Heart right ventricle (tissue), 16 donors: ENCODE measurements at regions not wholly inside any gene's neighbourhood (a gene's known extent, or its start where the extent isn't known, plus 50 kb on each side); places are given as distances from the start of the nearest gene placed in this dataset.
A peak's percentile ranks its signal among the peaks of the same experiment; 100 is the strongest.

Experiments used
- ATAC-seq, 8 donors: fragments of 200-7000 bp; cut with Tn5 transposase; one replicate each; pipeline ENCODE4 v1.9.1; 2020; ENCODE audit warnings: mild to moderate bottlenecking in 8 of 8, moderate library complexity in 8 of 8, moderate number of reproducible peaks in 1 of 8
- DNase-seq, 2 donors: peaks; one replicate each; pipeline ENCODE4 v3.0.0-alpha.2; 2020
- H3K27ac ChIP-seq, 10 donors: fragments of 200-600 bp; sonication (generic) in 2 of 10; one replicate each; pipeline versions ENCODE4 v1.5.0 to v1.8.0; 2020 to 2022; ENCODE audit warnings: mild to moderate bottlenecking in 3 of 10
- H3K27me3 ChIP-seq, 7 donors: fragments of 200-600 bp; one replicate each; pipeline ENCODE4 v1.8.0; 2021 to 2022; ENCODE audit warnings: mild to moderate bottlenecking in 2 of 7
- H3K36me3 ChIP-seq, 9 donors: fragments of 200-600 bp; sonication (generic) in 1 of 9; one replicate each; pipeline versions ENCODE4 v1.5.0 to v1.8.0; 2020 to 2022; ENCODE audit warnings: mild to moderate bottlenecking in 2 of 9
- H3K4me1 ChIP-seq, 9 donors: fragments of 200-600 bp; sonication (generic) in 1 of 9; one replicate each; pipeline versions ENCODE4 v1.5.0 to v1.8.0; 2020 to 2022; ENCODE audit warnings: mild to moderate bottlenecking in 4 of 9
- H3K4me3 ChIP-seq, 10 donors: fragments of 200-600 bp; sonication (generic) in 2 of 10; one replicate each; pipeline versions ENCODE4 v1.5.0 to v1.8.0; 2020 to 2022; ENCODE audit warnings: mild to moderate bottlenecking in 7 of 10, moderate library complexity in 2 of 10
- H3K9me3 ChIP-seq, 11 donors: fragments of 200-600 bp in 10 of 11; sonication (generic) in 2 of 11; one replicate each; pipeline versions ENCODE4 v1.5.0 to v1.8.0; 2013 to 2022; ENCODE audit warnings: mild to moderate bottlenecking in 2 of 11, control low read depth in 1 of 11, moderate library complexity in 1 of 11
- CTCF ChIP-seq, 9 donors: fragments of 200-600 bp; sonication (generic) in 2 of 9; IDR thresholded peaks; one replicate each; pipeline versions ENCODE4 v1.5.0 to v1.8.0; 2021 to 2022; ENCODE audit warnings: antibody characterized with exemption in 9 of 9, mild to moderate bottlenecking in 5 of 9, moderate library complexity in 1 of 9
- WGBS, 2 donors: extraction: QIAGEN DNeasy Blood & Tissue Kit; methylation state at CpG; one replicate each; pipeline ENCODE4 v1.1.7; 2013; ENCODE audit warnings: inconsistent platforms in 1 of 2; 5-methylcytosine and 5-hydroxymethylcytosine counted together
- intact Hi-C, 10 donors: fragments of 100-400 bp; cut with DNase I; formaldehyde crosslinking; loops; one replicate each; pipeline versions ENCODE4 v1.11.1 to v1.14.2; 2022
- donor health status: Arrhythmogenic right ventricular cardiomyopathy.
- donor health status: ischemic (EF 13 %, LVEDD 7.1; RV severe dilation, severe dysfunction).
- donor health status: healthy with polysubstance abuse.
- donor health status: DM: no; HTN: yes; CAD: no.
- donor health status: DM: no; HTN: no; CAD: no.
- donor health status: ischemic (EF 25% LVEDD 6.9; RV normal size, moderate dysfunction).
- donor health status: ischemic (EF 25% LVEDD 5.7; RV mildly dilated, moderate dysfunction).
- donor health status: healthy.
- donor health status: DM: yes; HTN: yes; CAD: no.
- donor health status: Ischemic cardiomyopathy.
- donor health status: ischemic (EF 35%, LVEDD 5.7; RV mildly dilated, moderate dysfunction).
- donor health status: nonischemic (EF 11% LVEDD 7.7; RV severe dilation, severe dysfunction).
- donor health status: DM: yes; HTN: yes; CAD: no.
- donor health status: PGD.
- donor health status: ischemic (EF 29% LVEDD 5.4; RV normal size, mild dysfunction).
- donor health status: nonischemic (EF 23%, LVEDD 6.1; RV moderate dilation, normal function).

DNA sequence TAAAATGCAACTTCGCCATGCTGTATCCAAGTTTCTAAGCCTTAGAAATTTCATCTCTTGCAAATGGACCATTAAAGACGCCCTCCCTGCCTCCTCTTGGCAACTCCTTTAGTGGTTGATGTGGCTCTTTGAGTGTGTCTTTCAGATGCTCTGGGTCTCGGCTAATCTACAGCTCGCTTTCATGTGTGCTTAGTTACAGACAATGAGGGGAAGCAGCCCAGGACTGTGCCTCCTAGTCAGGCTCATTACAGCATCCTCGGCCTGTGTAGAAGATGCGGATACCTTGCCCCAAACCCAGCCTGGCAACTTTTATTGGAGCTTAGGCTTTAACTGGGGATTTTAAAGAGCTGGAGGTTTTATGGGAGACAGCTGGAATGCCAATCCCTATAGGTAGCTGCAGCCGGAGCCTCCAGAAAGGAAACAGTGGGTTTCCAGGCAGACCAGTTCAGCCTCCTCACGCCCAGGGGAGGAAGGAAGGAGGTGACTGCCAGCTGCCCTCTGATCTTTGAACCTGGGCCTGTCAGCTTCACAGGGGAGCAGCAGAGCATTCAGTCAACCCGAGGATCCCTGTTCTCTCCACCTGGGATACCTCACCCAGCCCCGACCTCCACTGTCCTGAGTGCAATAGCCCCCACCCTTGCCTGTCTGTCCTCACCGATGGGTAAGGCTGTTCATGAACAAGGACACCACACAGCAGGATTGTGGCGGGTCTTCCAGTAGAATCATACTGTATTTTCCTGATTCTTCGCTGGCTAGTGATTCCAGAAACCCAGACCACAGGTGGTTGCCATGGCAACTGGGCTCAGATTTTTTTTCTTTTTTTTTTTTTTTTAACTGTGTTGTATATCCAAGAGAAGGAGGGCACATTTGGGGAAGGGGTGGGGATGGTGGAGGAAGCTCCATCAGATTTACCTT lies 638.5 kb downstream of the MED13L start:
- WGBS, 2 donors = 57% methylated on average over 13 of the region's 13 CpGs
- Histone ChIP-seq H3K4me1 (peaks cover 0 to 17% (median 5%) of the 10 kb centered on the region in 9 donors), H3K36me3 (no peaks in the 10 kb centered on the region), H3K9me3 (no peaks in the 10 kb centered on the region), H3K27me3 (peaks cover 0 to 10% (median 0%) of the 10 kb centered on the region in 7 donors), H3K4me3 (no peak overlapping the region), H3K27ac (peak overlapping the region in 1 of 10 donors; percentile 15)
- ATAC-seq (peak in 4 of 8 donors; percentile 26 to 38 (median 33)), DNase-seq (no peak)
- intact Hi-C loops = loop anchor here in 6 of 10 donors (5.0 to 10.0 kb wide), 5 partner anchors 106 to 974 kb away; no protein-coding TSS in a partner anchor
- TF ChIP-seq CTCF (IDR thresholded peaks at IDR 0.05) = no peak

DNA sequence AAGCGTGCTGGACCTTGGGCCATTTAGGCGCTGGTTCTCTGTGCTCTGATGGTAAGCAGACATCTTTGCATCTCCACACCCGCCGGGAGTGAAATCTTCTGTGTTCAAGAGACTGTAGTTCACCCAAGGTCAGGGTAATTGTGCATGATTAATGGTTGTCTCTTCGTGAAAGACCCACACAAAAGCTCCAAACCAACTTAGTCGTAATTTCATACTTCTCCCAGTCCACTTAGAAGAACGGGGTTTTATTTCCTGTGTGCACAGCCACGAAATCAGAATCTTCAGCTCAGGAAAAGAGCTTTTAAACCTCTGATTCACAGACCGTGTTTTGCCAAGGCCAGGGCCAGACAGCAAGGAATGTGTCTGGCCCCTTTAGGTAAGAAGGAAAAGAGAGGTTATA lies 640.9 kb downstream of the MED13L start:
- intact Hi-C loops = loop anchor here in 6 of 10 donors (5.0 to 10.0 kb wide), 5 partner anchors 108 to 972 kb away; no protein-coding TSS in a partner anchor
- no peak for TF ChIP-seq CTCF (IDR thresholded peaks at IDR 0.05)
- Histone ChIP-seq H3K27ac (no peak overlapping the region), H3K4me1 (peaks cover 0 to 22% (median 5%) of the 10 kb centered on the region in 9 donors), H3K4me3 (no peak overlapping the region), H3K9me3 (no peaks in the 10 kb centered on the region), H3K36me3 (no peaks in the 10 kb centered on the region), H3K27me3 (peaks cover 0 to 7% (median 0%) of the 10 kb centered on the region in 7 donors)
- DNase-seq (no peak), ATAC-seq (no peak)
- 64 to 71% methylated on average over 9 of the region's 9 CpGs for WGBS, 2 donors

- ATAC-seq (no peak), DNase-seq (no peak)
- intact Hi-C loops = loop anchor here in 9 of 10 donors (5.0 to 10.0 kb wide), 8 partner anchors 112 to 970 kb away; no protein-coding TSS in a partner anchor
- TF ChIP-seq CTCF (IDR thresholded peaks at IDR 0.05) = peak in 7 of 9 donors; percentile 20 to 58 (median 41)
- Histone ChIP-seq H3K4me3 (no peak overlapping the region), H3K27me3 (no peaks in the 10 kb centered on the region), H3K9me3 (peaks cover 0 to 15% (median 0%) of the 10 kb centered on the region in 11 donors), H3K36me3 (no peaks in the 10 kb centered on the region), H3K4me1 (peaks cover 0 to 9% (median 0%) of the 10 kb centered on the region in 9 donors), H3K27ac (no peak overlapping the region)
Measured at GRCh38 chr12:115632308-115632707, 645.2 kb downstream of the MED13L start.

GRCh38 chr12:115630136-115630535 lies 647.4 kb downstream of the MED13L start:
- H3K4me3 ChIP-seq = no peak overlapping the region
- no peak for ATAC-seq

More at GRCh38 chr12:115630136-115630535, 647.4 kb downstream of the MED13L start:
- intact Hi-C loops = loop anchor here in 9 of 10 donors (5.0 to 10.0 kb wide), 8 partner anchors 115 to 968 kb away; no protein-coding TSS in a partner anchor
- 86 to 89% methylated on average over 8 of the region's 8 CpGs for WGBS, 2 donors
- Histone ChIP-seq H3K27me3 (peaks cover 0 to 1% (median 0%) of the 10 kb centered on the region in 7 donors), H3K27ac (no peak overlapping the region), H3K36me3 (no peaks in the 10 kb centered on the region), H3K4me1 (peaks cover 0 to 9% (median 0%) of the 10 kb centered on the region in 9 donors), H3K9me3 (peaks cover 0 to 22% (median 4%) of the 10 kb centered on the region in 11 donors)
- no peak for DNase-seq
- TF ChIP-seq CTCF (IDR thresholded peaks at IDR 0.05) = no peak
